ENCODE measurements at regions not wholly inside any gene's neighbourhood (a gene's known extent, or its start where the extent isn't known, plus 50 kb on each side); places are given as distances from the start of the nearest gene placed in this dataset.

- H3K4me3 ChIP-seq (ENCODE audit: low read depth, low read length) = no peak overlapping the region
- no peak for TF ChIP-seq CTCF (IDR thresholded peaks at IDR 0.05; ENCODE audit: low read depth, low read length)
- in situ Hi-C loops (cut with HindIII; ENCODE audit: low sequenced_read_pairs) = no loop called here
- DNase-seq (ENCODE audit: low read depth, low spot score) = no peak
Observed at GRCh38 chr10:31187182-31187581, 131.8 kb upstream of the ZEB1 start.

- no peak for DNase-seq (ENCODE audit: low read depth, low spot score)
- TF ChIP-seq CTCF (IDR thresholded peaks at IDR 0.05; ENCODE audit: low read depth, low read length) = no peak
- H3K4me3 ChIP-seq (ENCODE audit: low read depth, low read length) = no peak overlapping the region
- in situ Hi-C loops (cut with HindIII; ENCODE audit: low sequenced_read_pairs) = no loop called here
Observed at GRCh38 chr10:31187607-31188210, 131.3 kb upstream of the ZEB1 start.

GRCh38 chr10:31188792-31189406 is 130.1 kb upstream of the ZEB1 start:
- in situ Hi-C loops (cut with HindIII; ENCODE audit: low sequenced_read_pairs) = no loop called here
- TF ChIP-seq CTCF (IDR thresholded peaks at IDR 0.05; ENCODE audit: low read depth, low read length) = no peak

GRCh38 chr10:31190488-31190887 is 128.5 kb upstream of the ZEB1 start:
- DNase-seq (ENCODE audit: low read depth, low spot score) = no peak
- H3K4me3 ChIP-seq (ENCODE audit: low read depth, low read length) = no peak overlapping the region
- in situ Hi-C loops (cut with HindIII; ENCODE audit: low sequenced_read_pairs) = no loop called here
- TF ChIP-seq CTCF (IDR thresholded peaks at IDR 0.05; ENCODE audit: low read depth, low read length) = no peak

More at GRCh38 chr10:31188792-31189406, 130.1 kb upstream of the ZEB1 start:
- no peak overlapping the region for H3K4me3 ChIP-seq (ENCODE audit: low read depth, low read length)
- DNase-seq (ENCODE audit: low read depth, low spot score) = peak; percentile 30

DNA sequence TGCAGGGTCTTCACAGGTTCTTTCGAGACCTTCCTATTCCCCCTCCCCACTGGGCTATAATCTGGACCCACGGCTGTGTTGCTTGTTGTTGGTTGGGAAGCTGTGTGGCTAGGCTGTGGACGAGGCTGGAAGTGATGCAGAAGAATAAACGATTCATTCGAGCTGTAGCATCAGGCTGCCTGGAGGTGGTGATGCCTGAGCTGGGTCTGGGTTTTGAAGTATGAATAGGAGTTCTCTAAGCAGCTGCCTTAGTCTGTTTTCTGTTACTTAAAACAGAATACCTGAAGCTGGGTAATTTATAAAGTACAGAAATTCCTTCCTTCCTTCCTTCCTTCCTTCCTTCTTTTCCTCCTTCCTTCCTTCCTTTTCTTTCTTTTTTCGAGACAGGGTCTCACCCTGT is 126.5 kb upstream of the ZEB1 start:
- no peak for DNase-seq (ENCODE audit: low read depth, low spot score)
- in situ Hi-C loops (cut with HindIII; ENCODE audit: low sequenced_read_pairs) = no loop called here
- TF ChIP-seq CTCF (IDR thresholded peaks at IDR 0.05; ENCODE audit: low read depth, low read length) = no peak
- no peak overlapping the region for H3K4me3 ChIP-seq (ENCODE audit: low read depth, low read length)

- TF ChIP-seq CTCF (IDR thresholded peaks at IDR 0.05; ENCODE audit: low read depth, low read length) = no peak
- no peak overlapping the region for H3K4me3 ChIP-seq (ENCODE audit: low read depth, low read length)
- in situ Hi-C loops (cut with HindIII; ENCODE audit: low sequenced_read_pairs) = no loop called here
- no peak for DNase-seq (ENCODE audit: low read depth, low spot score)
Observed at GRCh38 chr10:31194986-31195385, 124.0 kb upstream of the ZEB1 start.

Data from astrocyte of the spinal cord (primary cell).